Neural progenitor cell (in vitro differentiated cells): ENCODE measurements at regions not wholly inside any gene's neighbourhood (a gene's known extent, or its start where the extent isn't known, plus 50 kb on each side); places are given as distances from the start of the nearest gene placed in this dataset.

Experiments used
- DNase-seq: peaks from one replicate; pipeline ENCODE4 v3.0.0-alpha.2; 2016; ENCODE audit warnings: low spot score
- H2AFZ ChIP-seq: fragments of 200-600 bp; sonication (generic); replicated peaks from 2 replicates; pipeline ENCODE4 v1.6.1; 2016; ENCODE audit warnings: antibody characterized with exemption
- H3F3A ChIP-seq: fragments of 200-600 bp; sonication (generic); 2 replicates; pipeline ENCODE4 v1.6.1; 2016; ENCODE audit warnings: antibody characterized with exemption, low read depth
- H3K27ac ChIP-seq: fragments of 200-600 bp; sonication (generic); 2 replicates; pipeline ENCODE4 v1.5.1; 2016; ENCODE audit warnings: mild to moderate bottlenecking
- H3K27me3 ChIP-seq: fragments of 200-600 bp; sonication (generic); 2 replicates; pipeline ENCODE4 v1.6.1; 2016; ENCODE audit warnings: mild to moderate bottlenecking, moderate library complexity
- H3K36me3 ChIP-seq: fragments of 200-600 bp; sonication (generic); 2 replicates; pipeline ENCODE4 v1.5.1; 2016
- H3K4me1 ChIP-seq: fragments of 200-600 bp; sonication (generic); 2 replicates; pipeline ENCODE4 v1.6.1; 2016; ENCODE audit warnings: mixed run types
- H3K4me2 ChIP-seq: fragments of 200-600 bp; sonication (generic); 2 replicates; pipeline ENCODE4 v1.6.1; 2016
- H3K4me3 ChIP-seq: fragments of 200-600 bp; sonication (generic); 2 replicates; pipeline ENCODE4 v1.5.1; 2016
- H3K79me2 ChIP-seq: fragments of 200-600 bp; sonication (generic); 2 replicates; pipeline ENCODE4 v1.6.1; 2016; ENCODE audit warnings: low read depth
- H3K9ac ChIP-seq: fragments of 200-600 bp; sonication (generic); 2 replicates; pipeline ENCODE4 v1.6.1; 2016
- H3K9me3 ChIP-seq: fragments of 200-600 bp; sonication (generic); 2 replicates; pipeline ENCODE4 v1.5.1; 2016; ENCODE audit warnings: low read depth
- H4K20me1 ChIP-seq: fragments of 200-600 bp; sonication (generic); 2 replicates; pipeline ENCODE4 v1.6.1; 2016; ENCODE audit warnings: low read depth
- H3K27ac Mint-ChIP-seq: 3 replicates; pipeline ENCODE4 v1.8.0; 2021; ENCODE audit warnings: mixed read lengths
- H3K27me3 Mint-ChIP-seq: 2 replicates; pipeline ENCODE4 v1.8.0; 2022; ENCODE audit warnings: low read depth, mild to moderate bottlenecking, inconsistent platforms, moderate library complexity, mixed read lengths; ENCODE audit not compliant: insufficient read depth
- H3K36me3 Mint-ChIP-seq: 3 replicates; pipeline ENCODE4 v1.8.0; 2021; ENCODE audit warnings: mixed read lengths
- H3K4me1 Mint-ChIP-seq: 3 replicates; pipeline ENCODE4 v1.8.0; 2021; ENCODE audit warnings: mixed read lengths
- H3K4me3 Mint-ChIP-seq: 3 replicates; pipeline ENCODE4 v1.8.0; 2021; ENCODE audit warnings: mild to moderate bottlenecking, moderate library complexity, mixed read lengths
- H3K9me3 Mint-ChIP-seq: 3 replicates; pipeline ENCODE4 v1.8.0; 2020; ENCODE audit warnings: mixed read lengths
- CTCF ChIP-seq: fragments of 200-600 bp; sonication (generic); IDR thresholded peaks from 2 replicates; pipeline ENCODE4 v1.5.1; 2017; ENCODE audit warnings: antibody characterized with exemption, mild to moderate bottlenecking
- EZH2 ChIP-seq: fragments of 200-600 bp; sonication (generic); IDR thresholded peaks from 2 replicates; pipeline ENCODE4 v1.6.1; 2017; ENCODE audit warnings: antibody characterized with exemption, mild to moderate bottlenecking, moderate library complexity
- EZH2phosphoT487 ChIP-seq: fragments of 200-600 bp; sonication (generic); IDR thresholded peaks from 2 replicates; pipeline ENCODE4 v1.6.1; 2017; ENCODE audit warnings: antibody characterized with exemption

- H3K9me3 ChIP-seq: no peaks in the 10 kb centered on the region
- H3K9ac ChIP-seq: no peak overlapping the region
- H3K4me1 Mint-ChIP-seq: no peaks in the 10 kb centered on the region
- no peaks in the 10 kb centered on the region for H3K36me3 ChIP-seq
- H3K36me3 Mint-ChIP-seq: no peaks in the 10 kb centered on the region
- H4K20me1 ChIP-seq: no peaks in the 10 kb centered on the region
- no peak overlapping the region for H2AFZ ChIP-seq
- no peak overlapping the region for H3K4me3 Mint-ChIP-seq
- no peaks in the 10 kb centered on the region for H3F3A ChIP-seq
- H3K27me3 ChIP-seq: no peaks in the 10 kb centered on the region
- no peak for TF ChIP-seq CTCF
- no peak for TF ChIP-seq EZH2
- TF ChIP-seq EZH2phosphoT487: no peak
- H3K27ac Mint-ChIP-seq: no peak overlapping the region
- no peaks in the 10 kb centered on the region for H3K27me3 Mint-ChIP-seq
- no peak for DNase-seq
- no peak overlapping the region for H3K27ac ChIP-seq
- H3K4me2 ChIP-seq: no peak overlapping the region
- H3K9me3 Mint-ChIP-seq: no peaks in the 10 kb centered on the region
- H3K79me2 ChIP-seq: no peaks in the 10 kb centered on the region
- H3K4me1 ChIP-seq: no peaks in the 10 kb centered on the region
- no peak overlapping the region for H3K4me3 ChIP-seq
Observed at GRCh38 chr13:62631124-62631523, 1215.5 kb upstream of the PCDH20 start.

- no peak for TF ChIP-seq CTCF
- no peak for TF ChIP-seq EZH2
- TF ChIP-seq EZH2phosphoT487: no peak
- Histone ChIP-seq H3K79me2 (no peaks in the 10 kb centered on the region), H3K27ac (no peak overlapping the region), H3K27me3 (no peaks in the 10 kb centered on the region), H3K36me3 (no peaks in the 10 kb centered on the region), H2AFZ (no peak overlapping the region), H3K4me1 (no peaks in the 10 kb centered on the region), H3F3A (no peaks in the 10 kb centered on the region), H4K20me1 (no peaks in the 10 kb centered on the region), H3K4me3 (no peak overlapping the region), H3K4me2 (no peak overlapping the region), H3K9me3 (no peaks in the 10 kb centered on the region), H3K9ac (no peak overlapping the region)
- Mint-ChIP-seq H3K27ac (no peak overlapping the region), H3K4me3 (no peak overlapping the region), H3K36me3 (no peaks in the 10 kb centered on the region), H3K4me1 (no peaks in the 10 kb centered on the region), H3K27me3 (no peaks in the 10 kb centered on the region), H3K9me3 (no peaks in the 10 kb centered on the region)
- DNase-seq: no peak
Observed at GRCh38 chr13:62629618-62630017, 1214.0 kb upstream of the PCDH20 start.

- no peaks in the 10 kb centered on the region for H3K9me3 ChIP-seq
- no peaks in the 10 kb centered on the region for H4K20me1 ChIP-seq
- Mint-ChIP-seq H3K27me3 (no peaks in the 10 kb centered on the region), H3K36me3 (no peaks in the 10 kb centered on the region), H3K9me3 (no peaks in the 10 kb centered on the region), H3K4me1 (no peaks in the 10 kb centered on the region), H3K27ac (no peak overlapping the region), H3K4me3 (no peak overlapping the region)
- no peak for DNase-seq
- TF ChIP-seq EZH2 (no peak), EZH2phosphoT487 (no peak), CTCF (no peak)
- H3F3A ChIP-seq: no peaks in the 10 kb centered on the region
- no peaks in the 10 kb centered on the region for H3K79me2 ChIP-seq
- no peaks in the 10 kb centered on the region for H3K27me3 ChIP-seq
- peaks cover under 1% of the 10 kb centered on the region for H3K36me3 ChIP-seq
- H3K4me2 ChIP-seq: no peak overlapping the region
- H3K27ac ChIP-seq: no peak overlapping the region
- peak overlapping the region; percentile 19 for H2AFZ ChIP-seq
- H3K4me3 ChIP-seq: no peak overlapping the region
- no peak overlapping the region for H3K9ac ChIP-seq
- peaks cover under 1% of the 10 kb centered on the region for H3K4me1 ChIP-seq
Observed at GRCh38 chr13:62627226-62627625, 1211.6 kb upstream of the PCDH20 start.

DNA sequence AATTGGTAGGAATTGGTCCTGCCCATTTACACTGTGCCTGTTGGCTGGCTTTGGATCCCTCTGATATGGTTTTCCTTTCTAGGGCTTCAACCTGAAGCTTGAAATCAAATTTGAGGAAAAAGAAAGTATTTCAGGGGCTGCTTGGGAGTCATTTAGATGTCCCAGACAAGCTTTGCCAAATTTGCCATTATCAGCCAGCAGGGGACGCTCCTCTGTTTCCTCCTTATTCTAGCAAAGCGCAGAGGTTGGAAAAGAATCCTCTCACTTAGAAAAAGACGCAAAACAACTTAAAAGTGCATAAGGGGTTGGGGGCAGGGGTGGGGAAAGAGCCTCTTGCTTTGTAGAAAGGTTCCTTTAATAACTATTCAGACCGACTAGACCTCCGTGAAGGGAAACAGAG, 1211.1 kb upstream of the PCDH20 start:
- Mint-ChIP-seq H3K27me3 (no peaks in the 10 kb centered on the region), H3K9me3 (no peaks in the 10 kb centered on the region), H3K4me1 (no peaks in the 10 kb centered on the region), H3K4me3 (no peak overlapping the region), H3K36me3 (no peaks in the 10 kb centered on the region), H3K27ac (no peak overlapping the region)
- Histone ChIP-seq H3K36me3 (peaks cover 5% of the 10 kb centered on the region), H3K27ac (no peak overlapping the region), H2AFZ (peak overlapping the region; percentile 19), H3K27me3 (no peaks in the 10 kb centered on the region), H3K9ac (no peak overlapping the region), H3K9me3 (no peaks in the 10 kb centered on the region), H3F3A (no peaks in the 10 kb centered on the region), H3K4me1 (peaks cover 3% of the 10 kb centered on the region), H4K20me1 (no peaks in the 10 kb centered on the region), H3K4me2 (no peak overlapping the region), H3K4me3 (no peak overlapping the region), H3K79me2 (no peaks in the 10 kb centered on the region)
- DNase-seq: peak; percentile 30
- TF ChIP-seq CTCF (peak; percentile 63), EZH2phosphoT487 (no peak), EZH2 (no peak)
